Gastrocnemius medialis (tissue), 4 donors: ENCODE measurements at regions not wholly inside any gene's neighbourhood (a gene's known extent, or its start where the extent isn't known, plus 50 kb on each side); places are given as distances from the start of the nearest gene placed in this dataset.

ENCODE experiments used
- ATAC-seq, 2 donors: fragments of 150-250 bp; one replicate each; pipeline ENCODE4 v1.9.1; 2016
- DNase-seq, 2 donors: peaks; one replicate each; pipeline ENCODE4 v3.0.0-alpha.2; 2019
- H3K27ac ChIP-seq, 4 donors: fragments of 200-600 bp; sonication (generic); 1 replicate in 1 of 4; 2 replicates in 3 of 4; pipeline ENCODE4 v1.5.1; 2016 to 2018; ENCODE audit warnings: mild to moderate bottlenecking in 2 of 4, moderate library complexity in 1 of 4
- H3K27me3 ChIP-seq, 3 donors: fragments of 200-600 bp; sonication (generic) in 2 of 3; 1 replicate in 1 of 3; 2 replicates in 2 of 3; pipeline versions ENCODE4 v1.5.1 to v1.6.0; 2016 to 2019; ENCODE audit warnings: mild to moderate bottlenecking in 1 of 3, moderate library complexity in 1 of 3
- H3K36me3 ChIP-seq, 2 donors: fragments of 200-600 bp; sonication (generic) in 1 of 2; one replicate each; pipeline ENCODE4 v1.5.1; 2017 to 2018
- H3K4me1 ChIP-seq, 2 donors: fragments of 200-600 bp; sonication (generic) in 1 of 2; one replicate each; pipeline ENCODE4 v1.5.1; 2016 to 2017; ENCODE audit warnings: mild to moderate bottlenecking in 2 of 2
- H3K4me3 ChIP-seq, 4 donors: fragments of 200-600 bp; sonication (generic) in 3 of 4; 1 replicate in 1 of 4; 2 replicates in 3 of 4; pipeline ENCODE4 v1.5.1; 2016 to 2019; ENCODE audit warnings: mild to moderate bottlenecking in 2 of 4
- H3K9me3 ChIP-seq, 3 donors: fragments of 200-600 bp; sonication (generic) in 2 of 3; 1 replicate in 1 of 3; 2 replicates in 2 of 3; pipeline ENCODE4 v1.5.1; 2016 to 2019
- CTCF ChIP-seq, 5 experiments: fragments of 450-650 bp in 3 of 5; fragments of 200-600 bp in 2 of 5; sonication (generic) in 2 of 5; IDR thresholded peaks in 4 of 5; conservative IDR thresholded peaks in 1 of 5; 1 replicate in 4 of 5; 2 replicates in 1 of 5; pipeline ENCODE4 v1.5.1; 2016 to 2019; ENCODE audit warnings: antibody characterized with exemption in 5 of 5, mild to moderate bottlenecking in 3 of 5, moderate library complexity in 3 of 5
- POLR2A ChIP-seq, 2 donors: fragments of 450-650 bp; IDR thresholded peaks; one replicate each; pipeline ENCODE4 v1.6.1; 2017; ENCODE audit warnings: antibody characterized with exemption in 2 of 2, mild to moderate bottlenecking in 2 of 2, moderate library complexity in 2 of 2
- in situ Hi-C, 4 donors: fragments of 200-750 bp; cut with MboI; loops; one replicate each; pipeline versions ENCODE4 v1.15.0 to v1.8.0; 2017; ENCODE audit warnings: low sequenced_read_pairs in 4 of 4
- intact Hi-C: fragments of 100-400 bp; cut with DNase I; formaldehyde crosslinking; loops from one replicate; pipeline ENCODE4 v1.15.1; 2023; ENCODE audit warnings: low total_unique reads

GRCh38 chr16:79870016-79870886 is 269.7 kb upstream of the MAF start:
- Histone ChIP-seq H3K27ac (no peak overlapping the region), H3K36me3 (no peaks in the 10 kb centered on the region), H3K4me1 (no peaks in the 10 kb centered on the region), H3K4me3 (no peak overlapping the region), H3K9me3 (no peaks in the 10 kb centered on the region), H3K27me3 (no peaks in the 10 kb centered on the region)
- DNase-seq (no peak), ATAC-seq (no peak)
- intact Hi-C loops (no loop called here), in situ Hi-C loops (no loop called here)
- TF ChIP-seq POLR2A (IDR thresholded peaks at IDR 0.05) = no peak
- TF ChIP-seq CTCF (IDR thresholded peaks at IDR 0.05 in 4 of 5, conservative IDR thresholded peaks at IDR 0.05 in 1 of 5) = no peak

GRCh38 chr16:79869304-79870015 is 268.9 kb upstream of the MAF start:
- H3K27me3 ChIP-seq = no peaks in the 10 kb centered on the region
- intact Hi-C loops = no loop called here
- ATAC-seq (no peak), DNase-seq (no peak)
- no peak overlapping the region for H3K27ac ChIP-seq
- TF ChIP-seq POLR2A (IDR thresholded peaks at IDR 0.05) = no peak
- TF ChIP-seq CTCF (IDR thresholded peaks at IDR 0.05 in 4 of 5, conservative IDR thresholded peaks at IDR 0.05 in 1 of 5) = no peak
- H3K4me1 ChIP-seq = no peaks in the 10 kb centered on the region
- H3K9me3 ChIP-seq = no peaks in the 10 kb centered on the region
- no peaks in the 10 kb centered on the region for H3K36me3 ChIP-seq
- no peak overlapping the region for H3K4me3 ChIP-seq
- in situ Hi-C loops = no loop called here

DNA sequence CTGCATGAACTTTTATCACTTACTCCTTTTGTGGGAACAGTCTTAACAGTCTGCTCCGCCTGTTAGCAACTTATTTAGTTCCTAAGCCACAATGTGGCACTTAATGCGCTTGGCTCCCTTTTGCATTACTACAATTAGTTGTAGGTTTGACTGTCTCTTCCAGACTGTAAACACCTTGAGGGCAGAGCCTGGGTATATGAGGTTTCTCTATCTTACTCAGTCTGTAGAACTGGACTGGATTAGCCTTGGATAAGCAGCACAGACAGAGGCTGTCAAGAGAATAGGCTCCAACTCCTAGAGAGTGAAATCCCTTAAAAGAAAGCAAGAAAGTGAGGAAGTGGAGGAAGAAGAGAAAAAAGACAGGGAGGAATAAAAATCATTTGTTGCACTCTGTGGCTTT is 268.3 kb upstream of the MAF start:
- DNase-seq = no peak
- in situ Hi-C loops = no loop called here
- no peak overlapping the region for H3K4me3 ChIP-seq
- H3K9me3 ChIP-seq = no peaks in the 10 kb centered on the region
- no peak for ATAC-seq
- TF ChIP-seq POLR2A (IDR thresholded peaks at IDR 0.05) = no peak
- no peak for TF ChIP-seq CTCF (IDR thresholded peaks at IDR 0.05 in 4 of 5, conservative IDR thresholded peaks at IDR 0.05 in 1 of 5)
- H3K36me3 ChIP-seq = no peaks in the 10 kb centered on the region
- intact Hi-C loops = no loop called here
- H3K27me3 ChIP-seq = no peaks in the 10 kb centered on the region
- no peaks in the 10 kb centered on the region for H3K4me1 ChIP-seq
- H3K27ac ChIP-seq = no peak overlapping the region

DNA sequence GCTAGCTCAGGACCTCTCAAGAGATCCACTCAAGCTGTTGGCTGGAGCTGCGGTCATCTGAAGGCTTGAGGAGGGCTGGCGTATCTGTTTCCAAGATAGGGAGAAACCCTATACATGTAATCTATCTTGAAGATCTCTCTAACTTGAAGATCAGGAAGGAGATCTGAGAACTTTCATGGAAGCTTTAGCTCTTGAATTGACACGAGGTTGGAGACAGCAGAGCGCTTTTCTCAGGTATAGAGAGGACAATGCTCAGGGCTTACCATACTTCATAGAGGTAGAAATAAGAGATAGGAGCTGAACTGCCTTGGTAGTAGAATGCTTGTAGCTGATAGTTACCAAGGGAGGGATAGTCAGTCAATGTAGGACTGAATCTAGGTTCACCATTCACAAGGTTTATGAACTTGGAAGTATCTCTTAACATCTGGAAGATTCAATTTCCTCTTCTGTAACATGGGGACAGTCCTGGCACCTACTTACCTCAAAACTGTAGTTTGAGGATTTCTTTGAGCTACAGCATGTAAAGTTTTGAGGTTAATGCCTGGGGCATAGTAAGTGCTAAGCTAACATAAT is 267.0 kb upstream of the MAF start:
- Histone ChIP-seq H3K4me1 (no peaks in the 10 kb centered on the region), H3K27ac (no peak overlapping the region), H3K36me3 (no peaks in the 10 kb centered on the region), H3K9me3 (no peaks in the 10 kb centered on the region), H3K4me3 (no peak overlapping the region), H3K27me3 (no peaks in the 10 kb centered on the region)
- intact Hi-C loops = no loop called here
- DNase-seq (no peak), ATAC-seq (no peak)
- in situ Hi-C loops = no loop called here
- no peak for TF ChIP-seq POLR2A (IDR thresholded peaks at IDR 0.05)
- no peak for TF ChIP-seq CTCF (IDR thresholded peaks at IDR 0.05 in 4 of 5, conservative IDR thresholded peaks at IDR 0.05 in 1 of 5)
